ENCODE measurements at regions not wholly inside any gene's neighbourhood (a gene's known extent, or its start where the extent isn't known, plus 50 kb on each side); places are given as distances from the start of the nearest gene placed in this dataset.

GRCh38 chr2:191618046-191618780, 59.7 kb upstream of the NABP1 start:
- Histone ChIP-seq H3K27me3 (no peaks in the 10 kb centered on the region), H3K4me1 (peaks cover 16% of the 10 kb centered on the region; the same call in 1 of the 2 replicates), H3K36me3 (no peaks in the 10 kb centered on the region), H3K27ac (no peak overlapping the region), H3K4me3 (no peak overlapping the region), H3K9me3 (replicated peaks) (no peaks in the 10 kb centered on the region)
- no peak for DNase-seq

- no peaks in the 10 kb centered on the region for H3K36me3 ChIP-seq
- no peaks in the 10 kb centered on the region for H3K9me3 ChIP-seq (replicated peaks)
- no peak overlapping the region for H3K27ac ChIP-seq
- H3K4me1 ChIP-seq = peaks cover 16% of the 10 kb centered on the region; the same call in 1 of the 2 replicates
- DNase-seq = no peak
- no peaks in the 10 kb centered on the region for H3K27me3 ChIP-seq
- no peak overlapping the region for H3K4me3 ChIP-seq
Measured at GRCh38 chr2:191618786-191619185, 59.1 kb upstream of the NABP1 start.

GRCh38 chr2:191620144-191620543, 57.8 kb upstream of the NABP1 start:
- DNase-seq = no peak
- H3K4me1 ChIP-seq = peaks cover 18% of the 10 kb centered on the region
- no peak overlapping the region for H3K4me3 ChIP-seq
- H3K9me3 ChIP-seq (replicated peaks) = no peaks in the 10 kb centered on the region
- no peak overlapping the region for H3K27ac ChIP-seq
- no peaks in the 10 kb centered on the region for H3K27me3 ChIP-seq
- H3K36me3 ChIP-seq = no peaks in the 10 kb centered on the region

GRCh38 chr2:191622374-191623320, 55.3 kb upstream of the NABP1 start:
- Histone ChIP-seq H3K4me1 (peaks cover 21% of the 10 kb centered on the region), H3K9me3 (replicated peaks) (no peaks in the 10 kb centered on the region), H3K27me3 (no peaks in the 10 kb centered on the region), H3K27ac (no peak overlapping the region), H3K36me3 (no peaks in the 10 kb centered on the region), H3K4me3 (no peak overlapping the region)
- DNase-seq = no peak

GRCh38 chr2:191625016-191625415, 52.9 kb upstream of the NABP1 start:
- Histone ChIP-seq H3K4me1 (peaks cover 10% of the 10 kb centered on the region), H3K27me3 (no peaks in the 10 kb centered on the region), H3K4me3 (no peak overlapping the region), H3K27ac (no peak overlapping the region), H3K36me3 (no peaks in the 10 kb centered on the region), H3K9me3 (replicated peaks) (no peaks in the 10 kb centered on the region)
- DNase-seq = peak in 1 of 2 experiments; percentile 36

- H3K4me3 ChIP-seq = no peak overlapping the region
- H3K9me3 ChIP-seq (replicated peaks) = no peaks in the 10 kb centered on the region
- peaks cover 14% of the 10 kb centered on the region for H3K4me1 ChIP-seq
- no peak for DNase-seq
- no peaks in the 10 kb centered on the region for H3K27me3 ChIP-seq
- H3K27ac ChIP-seq = no peak overlapping the region
- no peaks in the 10 kb centered on the region for H3K36me3 ChIP-seq
Measured at GRCh38 chr2:191625446-191625845, 52.5 kb upstream of the NABP1 start.

GRCh38 chr2:191626497-191627151, 51.3 kb upstream of the NABP1 start:
- no peak for DNase-seq
- H3K27ac ChIP-seq = no peak overlapping the region
- peaks cover 16% of the 10 kb centered on the region for H3K4me1 ChIP-seq
- H3K4me3 ChIP-seq = no peak overlapping the region
- H3K9me3 ChIP-seq (replicated peaks) = no peaks in the 10 kb centered on the region
- H3K27me3 ChIP-seq = no peaks in the 10 kb centered on the region
- H3K36me3 ChIP-seq = no peaks in the 10 kb centered on the region

GRCh38 chr2:191627518-191627917, 50.4 kb upstream of the NABP1 start:
- Histone ChIP-seq H3K4me1 (peaks cover 22% of the 10 kb centered on the region), H3K27ac (no peak overlapping the region), H3K27me3 (no peaks in the 10 kb centered on the region), H3K9me3 (replicated peaks) (no peaks in the 10 kb centered on the region), H3K36me3 (no peaks in the 10 kb centered on the region), H3K4me3 (no peak overlapping the region)
- no peak for DNase-seq
